ENCODE measurements at regions not wholly inside any gene's neighbourhood (a gene's known extent, or its start where the extent isn't known, plus 50 kb on each side); places are given as distances from the start of the nearest gene placed in this dataset.
A peak's percentile ranks its signal among the peaks of the same experiment; 100 is the strongest.

DNA sequence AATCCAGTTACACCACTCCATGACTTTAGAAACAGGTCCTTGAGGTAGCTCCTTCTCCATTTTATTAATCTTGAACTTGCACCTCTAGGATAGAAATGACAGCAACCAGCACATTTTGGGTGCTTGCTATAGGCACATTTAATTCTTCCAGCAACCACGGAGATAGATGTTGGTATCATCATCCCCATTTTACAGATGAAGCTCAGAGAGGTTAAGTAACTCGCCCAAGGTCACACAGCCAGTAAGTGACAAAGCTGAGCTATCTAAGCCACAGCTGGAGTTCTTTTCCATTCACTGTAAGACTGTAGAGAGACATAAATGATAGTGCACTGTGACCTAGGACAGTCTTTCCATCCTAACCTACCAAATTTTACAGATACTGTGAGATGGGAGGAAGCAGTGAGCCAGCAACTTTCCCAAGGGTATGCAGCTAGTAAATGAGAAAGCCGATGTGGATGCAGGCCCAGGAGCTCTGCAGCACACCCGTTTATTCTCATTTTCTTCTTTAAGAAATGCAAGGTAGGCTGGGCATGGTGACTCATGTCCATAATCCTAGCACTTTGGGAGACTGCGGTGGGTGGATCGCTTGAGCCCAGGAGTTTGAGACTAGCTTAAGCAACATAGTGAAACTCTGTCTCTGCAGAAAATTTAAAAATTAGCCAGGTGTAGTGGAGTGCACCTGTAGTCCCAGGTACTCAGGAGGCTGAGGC lies 103.2 kb downstream of the TBX5 start:
- DNase-seq (ENCODE audit: low read depth, low spot score): no peak

GRCh38 chr12:114302117-114302516 lies 103.8 kb downstream of the TBX5 start:
- no peak for DNase-seq (ENCODE audit: low read depth, low spot score)

DNA sequence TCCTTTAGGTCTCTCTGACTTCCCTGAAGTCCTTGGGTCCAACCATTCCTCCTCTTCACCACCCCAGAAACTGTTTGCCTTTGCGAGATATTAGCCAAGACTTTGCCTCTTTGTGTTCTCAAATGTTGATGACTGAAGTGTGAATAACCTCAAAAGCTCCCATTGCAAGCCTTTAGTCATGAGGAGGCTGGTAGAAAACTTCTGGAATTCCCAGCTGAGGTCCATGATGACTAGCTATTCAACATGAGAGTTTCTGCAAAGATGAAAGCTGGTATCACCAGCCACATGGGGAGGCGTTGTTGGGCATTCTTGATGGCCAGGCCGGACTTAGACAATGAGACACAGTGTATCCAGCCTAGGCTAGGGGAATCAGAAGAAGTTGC lies 111.7 kb downstream of the TBX5 start:
- DNase-seq (ENCODE audit: low read depth, low spot score): no peak

DNA sequence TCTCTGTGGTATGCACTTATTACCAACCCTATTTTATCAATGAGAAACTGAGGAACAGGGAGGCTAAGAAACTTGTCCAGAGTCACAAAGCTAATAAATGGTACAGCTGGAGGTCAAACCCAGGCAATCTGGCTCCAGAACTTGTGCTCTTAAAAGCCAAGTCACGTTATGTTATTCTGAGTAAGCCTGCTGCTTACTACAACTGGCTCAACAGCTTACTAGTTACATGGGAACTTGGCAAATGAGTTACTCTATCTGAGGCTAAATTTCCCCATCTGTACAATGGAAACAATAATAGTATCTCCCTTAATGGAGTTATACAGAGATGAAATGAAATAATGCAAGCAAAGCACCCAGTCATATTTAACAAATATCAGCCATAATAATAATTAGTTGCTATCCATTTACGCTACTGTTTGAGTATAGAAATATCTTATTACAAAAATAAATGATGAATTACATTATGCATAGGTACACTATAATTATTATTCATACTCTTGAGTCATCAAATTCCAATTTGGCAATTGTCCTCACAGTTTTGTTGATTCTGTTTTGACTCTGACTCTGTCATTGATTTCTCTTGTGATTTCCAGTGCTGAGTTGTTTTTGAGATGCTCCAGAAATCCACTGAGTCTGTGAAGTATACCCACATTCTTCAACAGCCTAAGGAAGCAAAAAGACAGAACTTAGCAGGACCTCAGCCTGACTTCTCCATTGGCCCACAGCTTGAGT lies 112.2 kb downstream of the TBX5 start:
- no peak for DNase-seq (ENCODE audit: low read depth, low spot score)

GRCh38 chr12:114293073-114293472 lies 112.9 kb downstream of the TBX5 start:
- DNase-seq (ENCODE audit: low read depth, low spot score): no peak

DNA sequence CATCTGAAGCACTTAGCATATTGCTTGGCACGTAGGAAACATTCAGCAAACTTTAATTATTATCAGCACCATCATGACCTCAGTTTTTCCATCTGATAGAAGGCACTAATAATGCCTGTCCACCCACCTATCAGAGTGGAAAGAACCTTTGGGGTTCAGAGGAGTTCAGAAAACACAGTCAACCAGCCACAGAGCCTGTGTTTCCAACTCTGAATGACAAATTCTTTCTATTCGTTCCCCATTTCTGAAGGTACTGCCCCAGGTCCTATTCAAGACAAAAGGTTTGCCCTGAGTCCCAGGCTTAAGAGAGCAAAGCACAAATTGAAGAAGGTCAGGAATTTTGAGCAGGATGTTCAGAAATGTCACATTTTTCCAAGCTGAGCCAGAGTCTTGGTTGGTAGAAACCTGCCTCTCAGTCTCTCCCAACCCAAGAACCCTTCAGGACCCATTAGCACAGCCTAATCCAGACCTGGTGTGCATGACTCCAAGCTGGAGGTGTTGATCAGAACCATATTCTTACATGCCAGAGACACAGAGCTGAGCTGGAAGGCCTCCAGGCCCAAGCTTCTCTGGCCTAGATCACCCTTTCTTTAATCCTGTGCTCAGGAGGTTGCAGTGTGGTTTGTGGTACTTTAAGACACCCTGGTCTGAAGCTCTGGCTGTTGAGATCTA lies 114.4 kb downstream of the TBX5 start:
- no peak for DNase-seq (ENCODE audit: low read depth, low spot score)

DNA sequence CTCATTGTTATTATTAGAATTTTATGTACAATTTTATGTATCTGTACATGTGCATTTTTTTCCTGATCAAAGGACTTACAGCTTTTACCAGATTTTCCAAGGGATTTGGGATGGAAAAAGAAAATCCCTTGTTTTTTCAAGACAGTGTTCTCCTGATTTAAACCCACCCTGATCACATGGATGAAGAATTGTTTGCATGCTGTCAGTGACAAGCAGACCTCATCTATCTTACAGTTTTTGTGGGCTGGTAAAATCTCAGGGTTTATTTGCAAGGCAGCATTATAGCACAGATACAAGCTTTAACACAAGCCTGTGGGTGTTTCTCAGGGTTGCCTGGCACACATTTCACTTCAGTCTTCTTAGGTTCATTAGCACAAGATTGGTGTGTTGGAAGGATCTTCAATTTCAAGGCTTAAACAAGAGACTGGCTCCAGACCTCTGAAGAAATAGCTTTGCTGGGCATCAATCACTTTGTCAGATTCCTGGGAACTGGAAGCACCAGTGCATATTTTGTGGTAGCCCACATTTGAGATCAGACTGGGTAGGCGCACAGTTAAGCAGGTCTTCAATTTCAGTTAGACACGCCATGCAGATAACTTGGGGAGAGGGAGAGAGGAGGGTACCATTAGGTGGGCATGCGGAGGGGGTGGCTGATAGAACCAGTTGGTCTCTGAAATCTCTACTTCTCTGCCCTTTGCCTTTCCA lies 118.0 kb downstream of the TBX5 start:
- peak; percentile 67 for DNase-seq (ENCODE audit: low read depth, low spot score)

DNA sequence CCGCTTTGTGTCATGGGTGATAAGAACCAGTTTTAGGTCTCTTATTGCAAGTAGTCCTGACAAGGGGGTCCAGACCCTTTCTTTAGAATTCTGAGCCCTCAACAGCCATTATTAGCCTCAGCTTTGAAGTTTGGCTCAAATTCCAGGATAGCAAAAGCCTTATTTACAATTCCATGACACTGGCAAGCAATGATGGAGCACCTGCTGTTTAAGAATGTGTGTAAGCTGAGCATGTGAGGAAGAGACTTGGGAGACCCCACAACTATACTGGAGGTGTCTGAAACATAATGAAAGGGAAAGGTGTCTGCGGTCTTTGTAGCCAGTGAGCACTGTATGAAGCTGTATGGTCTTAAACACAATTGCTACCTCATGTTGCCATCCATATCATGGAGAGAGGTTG lies 119.8 kb downstream of the TBX5 start:
- DNase-seq (ENCODE audit: low read depth, low spot score): no peak

DNA sequence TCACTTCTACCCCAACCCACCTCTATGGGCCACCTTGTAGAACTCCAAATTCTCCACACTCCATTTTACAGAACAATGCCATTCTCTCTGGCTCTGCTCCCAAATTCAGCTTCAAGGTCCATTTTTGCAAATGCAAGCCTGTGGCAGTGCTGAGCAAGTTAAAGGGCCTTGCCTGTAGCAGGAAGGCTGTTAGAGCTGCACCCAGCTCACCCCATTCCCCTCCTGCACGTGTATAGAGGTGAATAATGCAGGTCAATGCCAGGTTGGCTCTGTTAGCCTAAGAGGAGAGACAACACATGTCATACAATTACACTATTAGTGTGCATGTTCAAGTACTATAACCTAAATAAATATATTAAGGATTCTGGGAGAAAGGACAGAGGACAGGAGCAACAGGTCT lies 120.4 kb downstream of the TBX5 start:
- DNase-seq (ENCODE audit: low read depth, low spot score): no peak

DNA sequence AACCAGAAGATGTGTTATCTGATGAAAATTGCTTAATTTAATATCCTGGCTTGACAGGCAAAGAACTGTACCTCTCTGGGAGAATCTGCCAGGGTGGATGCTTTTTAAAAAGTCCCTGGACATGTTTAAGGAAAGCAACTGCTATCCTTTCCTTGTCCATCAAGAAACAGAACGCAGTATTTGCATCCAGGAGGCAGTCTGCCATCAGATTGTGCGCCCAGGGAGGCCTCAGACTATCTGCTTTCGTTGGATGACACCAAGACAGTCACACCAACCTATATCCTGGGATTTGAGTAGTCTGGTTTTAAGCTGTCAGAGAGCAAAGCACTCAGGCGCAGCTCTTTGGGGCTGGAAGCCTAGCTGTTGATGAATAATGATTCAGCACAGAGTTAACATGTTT lies 121.9 kb downstream of the TBX5 start:
- no peak for DNase-seq (ENCODE audit: low read depth, low spot score)

DNA sequence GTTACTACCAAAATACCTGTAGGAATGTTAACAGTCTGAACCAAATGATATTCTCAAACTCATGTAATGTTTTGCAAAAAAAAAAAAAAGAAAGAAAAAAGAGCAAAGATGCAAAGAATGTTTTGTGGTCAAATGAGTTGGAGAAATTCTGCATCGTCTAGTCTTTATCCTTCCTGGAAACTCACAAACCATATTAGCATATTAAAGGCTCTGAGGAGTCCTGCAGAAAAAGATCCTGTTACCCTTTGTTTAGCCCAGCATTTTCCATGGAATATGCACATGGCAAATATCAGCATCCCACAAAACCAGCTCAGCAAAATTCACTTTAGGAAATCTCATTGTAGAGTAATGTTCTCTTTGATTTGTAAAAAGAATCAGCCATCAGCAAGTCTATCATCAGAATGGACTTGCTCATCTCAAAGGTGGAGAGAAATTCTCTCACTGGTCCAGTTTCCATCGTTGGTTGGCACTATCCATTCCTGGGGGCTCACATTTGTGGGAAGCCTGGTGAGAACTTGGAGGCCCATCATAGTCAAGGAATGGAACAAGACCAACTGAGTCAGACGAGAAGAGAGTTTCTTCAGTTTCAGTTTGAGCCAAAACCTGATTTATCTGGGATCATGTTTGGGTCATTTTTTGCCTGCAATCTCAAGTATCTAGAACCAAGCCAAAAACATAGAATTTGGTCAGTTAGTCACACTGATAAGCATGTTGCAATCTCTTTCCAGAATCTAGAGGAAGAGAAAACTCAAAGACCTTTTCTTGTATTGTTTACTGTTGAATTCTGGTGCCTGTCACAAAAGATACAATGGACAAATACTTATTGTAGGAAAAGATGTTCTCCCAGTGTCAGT lies 129.8 kb downstream of the TBX5 start:
- DNase-seq (ENCODE audit: low read depth, low spot score): peak; percentile 11

GRCh38 chr12:114275086-114275485 lies 130.9 kb downstream of the TBX5 start:
- no peak for DNase-seq (ENCODE audit: low read depth, low spot score)

DNA sequence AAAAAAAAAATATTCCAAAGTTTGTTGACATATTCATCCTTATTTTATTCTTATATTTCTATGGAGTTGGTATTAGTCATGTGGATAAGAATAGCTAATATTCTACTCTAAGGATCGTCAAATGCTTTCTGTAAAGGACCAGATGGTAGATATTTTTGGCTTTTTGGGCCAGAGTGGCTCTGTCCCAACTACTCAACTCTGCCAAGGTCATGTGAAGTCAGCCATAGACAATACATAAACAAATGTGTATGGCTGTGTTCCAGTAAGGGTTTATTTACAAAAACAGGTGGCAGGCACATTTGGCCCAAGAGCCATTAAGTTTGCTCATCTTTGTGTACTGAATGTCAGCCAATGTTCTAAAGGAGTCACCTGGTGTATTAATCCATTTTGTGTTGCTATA lies 131.8 kb downstream of the TBX5 start:
- DNase-seq (ENCODE audit: low read depth, low spot score): no peak

- DNase-seq (ENCODE audit: low read depth, low spot score): no peak
Measured at GRCh38 chr12:114272605-114273004, 133.3 kb downstream of the TBX5 start.

DNA sequence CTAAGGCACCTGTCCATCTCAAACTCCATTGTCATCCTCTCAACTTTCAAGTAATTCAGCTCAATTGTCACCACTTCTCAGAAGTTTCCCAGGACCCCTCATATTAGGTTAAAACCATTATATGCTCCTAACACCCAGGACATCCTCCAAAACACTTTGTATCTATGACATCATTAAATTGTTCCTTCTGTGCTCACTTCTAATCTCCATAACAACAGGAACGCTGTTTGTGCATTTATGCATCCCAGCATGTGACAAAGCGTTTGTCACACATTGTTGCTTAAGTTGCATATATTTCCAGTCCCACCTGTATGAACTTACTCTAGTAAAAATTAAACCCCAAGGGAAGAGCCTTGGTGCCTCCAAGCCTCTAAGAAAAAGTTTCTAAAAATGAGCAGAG lies 133.9 kb downstream of the TBX5 start:
- no peak for DNase-seq (ENCODE audit: low read depth, low spot score)

DNA sequence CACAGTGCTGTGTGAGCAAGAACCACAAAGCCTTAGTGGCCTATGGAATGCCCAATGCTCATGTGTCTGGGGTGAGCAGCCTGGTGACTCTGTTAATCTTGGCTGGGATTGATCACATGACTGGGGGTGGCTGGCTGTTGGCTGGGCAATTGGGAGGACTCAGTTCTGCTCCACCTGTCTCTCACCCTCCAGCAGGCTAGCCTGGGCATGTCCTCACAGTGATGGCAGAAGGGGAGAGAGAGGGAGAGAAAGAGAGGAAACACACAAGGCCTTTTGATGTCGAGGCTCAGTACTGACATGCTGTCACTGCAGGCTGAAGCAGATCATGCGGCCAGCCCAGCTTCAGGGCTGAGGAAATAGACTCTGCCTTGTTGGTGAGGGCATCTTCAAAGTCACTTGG lies 136.8 kb downstream of the TBX5 start:
- DNase-seq (ENCODE audit: low read depth, low spot score): no peak

DNA sequence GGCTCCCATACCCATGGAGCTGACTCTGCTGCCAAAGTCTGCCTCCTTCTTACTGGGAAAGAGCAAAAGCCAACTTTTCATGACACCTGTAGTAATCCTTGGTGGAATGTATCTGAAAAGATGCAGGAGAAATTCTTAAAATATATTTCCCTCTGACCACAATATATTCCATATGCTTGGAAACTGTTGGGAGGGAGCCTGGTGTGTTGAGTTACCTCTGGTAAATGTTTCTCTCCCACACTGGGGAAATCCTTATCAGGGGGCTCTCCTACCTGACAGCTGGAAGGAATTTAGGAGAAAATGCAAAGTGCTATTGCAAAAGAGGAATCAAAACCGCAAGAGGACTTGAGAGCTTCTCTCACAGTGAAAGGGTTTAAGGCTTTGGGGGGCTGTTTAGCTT lies 139.4 kb downstream of the TBX5 start:
- no peak for DNase-seq (ENCODE audit: low read depth, low spot score)

- peak; percentile 10 for DNase-seq (ENCODE audit: low read depth, low spot score)
Measured at GRCh38 chr12:114265036-114265435, 140.9 kb downstream of the TBX5 start.

GRCh38 chr12:114263056-114263805 lies 142.7 kb downstream of the TBX5 start:
- peak; percentile 47 for DNase-seq (ENCODE audit: low read depth, low spot score)

DNA sequence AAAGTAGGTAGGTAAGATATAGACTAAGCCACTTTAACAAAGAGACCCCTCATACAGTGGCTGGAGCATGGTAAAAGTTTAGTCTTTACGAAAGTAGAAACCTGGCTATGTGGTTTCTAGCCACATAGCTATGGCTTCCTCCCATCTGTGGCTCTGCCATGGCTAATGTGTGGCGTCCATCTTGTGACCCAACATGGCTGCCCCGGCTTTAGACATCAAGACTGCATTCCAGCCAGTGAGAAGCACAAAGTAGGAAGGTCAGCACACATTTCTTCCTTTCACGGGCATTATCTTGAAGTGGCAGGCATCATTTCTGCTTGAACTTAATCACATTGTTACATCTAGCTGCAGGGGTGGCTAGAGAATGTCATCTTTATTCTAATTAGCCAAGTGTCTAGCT lies 148.3 kb downstream of the TBX5 start:
- DNase-seq (ENCODE audit: low read depth, low spot score): no peak

GRCh38 chr12:114254998-114255397 lies 150.9 kb downstream of the TBX5 start:
- DNase-seq (ENCODE audit: low read depth, low spot score): no peak

Data from astrocyte of the hippocampus (primary cell).